CD1c-positive myeloid dendritic cell (primary cell): ENCODE measurements at regions not wholly inside any gene's neighbourhood (a gene's known extent, or its start where the extent isn't known, plus 50 kb on each side); places are given as distances from the start of the nearest gene placed in this dataset.

ENCODE experiments used
- DNase-seq: peaks from one replicate; pipeline ENCODE4 v3.0.0-alpha.2; 2016; ENCODE audit errors: extremely low spot score

- no peak for DNase-seq
Observed at GRCh38 chr12:115857923-115858322, 419.6 kb downstream of the MED13L start.

GRCh38 chr12:115857160-115857920 lies 420.2 kb downstream of the MED13L start:
- no peak for DNase-seq

DNA sequence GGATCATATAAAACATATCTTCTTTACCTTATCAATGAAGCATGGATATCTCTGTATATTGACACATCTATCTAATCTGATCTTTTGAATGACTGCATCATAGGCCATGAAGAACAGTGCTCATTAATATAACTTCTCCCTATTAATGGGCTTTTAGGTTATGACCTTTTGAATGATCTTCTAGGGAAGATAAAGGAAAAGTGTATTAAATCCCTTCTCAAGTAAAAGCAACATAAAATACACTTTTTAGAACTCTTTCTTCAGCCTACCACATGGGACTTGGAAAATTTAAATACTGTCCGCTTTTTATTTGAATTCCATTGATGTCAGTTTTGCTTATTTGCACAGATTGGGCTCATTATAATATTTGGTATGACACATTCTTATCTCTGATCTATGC lies 425.4 kb downstream of the MED13L start:
- no peak for DNase-seq

- DNase-seq, result no peak
Observed at GRCh38 chr12:115850957-115851356, 426.5 kb downstream of the MED13L start.

GRCh38 chr12:115849262-115849943 lies 428.1 kb downstream of the MED13L start:
- no peak for DNase-seq

DNA sequence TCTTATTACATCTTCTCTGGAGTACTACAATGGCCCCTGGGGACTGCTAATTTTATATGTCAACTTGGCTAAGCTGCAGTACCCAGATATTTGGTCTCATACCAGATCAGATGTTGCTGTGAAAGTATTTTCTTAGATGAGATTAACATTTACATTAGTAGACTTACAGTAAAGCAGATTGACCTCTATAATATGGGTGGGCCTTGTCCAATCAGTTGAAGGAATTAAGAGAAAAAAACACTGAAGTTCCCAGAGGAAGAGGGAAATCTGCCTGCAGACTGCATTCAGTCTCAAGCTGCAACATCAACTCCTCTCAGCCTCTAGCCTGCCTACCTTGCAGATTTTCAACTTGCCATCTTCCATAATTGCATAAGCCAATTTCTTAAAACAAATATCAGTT lies 430.1 kb downstream of the MED13L start:
- DNase-seq, result no peak

- DNase-seq, result no peak
Observed at GRCh38 chr12:115846516-115846915, 431.0 kb downstream of the MED13L start.

DNA sequence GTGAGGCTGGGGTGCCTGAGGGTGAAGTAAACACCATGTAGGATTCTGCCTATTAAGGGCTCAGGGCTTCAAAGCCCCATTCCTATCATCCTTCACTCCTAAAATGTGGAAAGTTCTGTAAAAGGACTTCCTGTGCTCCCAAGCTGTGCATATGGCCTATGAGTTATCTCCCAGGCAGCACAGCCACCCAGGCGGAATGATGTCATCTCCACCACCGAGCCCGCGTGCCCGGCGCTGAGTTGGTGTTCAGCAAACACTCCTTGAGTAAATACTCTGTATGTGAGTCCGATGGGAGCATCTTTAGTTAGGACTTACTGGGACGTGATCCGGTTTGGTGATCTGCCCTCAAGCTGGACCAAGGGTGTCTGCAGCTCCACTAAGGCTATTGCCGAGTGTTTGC lies 437.3 kb downstream of the MED13L start:
- no peak for DNase-seq

DNA sequence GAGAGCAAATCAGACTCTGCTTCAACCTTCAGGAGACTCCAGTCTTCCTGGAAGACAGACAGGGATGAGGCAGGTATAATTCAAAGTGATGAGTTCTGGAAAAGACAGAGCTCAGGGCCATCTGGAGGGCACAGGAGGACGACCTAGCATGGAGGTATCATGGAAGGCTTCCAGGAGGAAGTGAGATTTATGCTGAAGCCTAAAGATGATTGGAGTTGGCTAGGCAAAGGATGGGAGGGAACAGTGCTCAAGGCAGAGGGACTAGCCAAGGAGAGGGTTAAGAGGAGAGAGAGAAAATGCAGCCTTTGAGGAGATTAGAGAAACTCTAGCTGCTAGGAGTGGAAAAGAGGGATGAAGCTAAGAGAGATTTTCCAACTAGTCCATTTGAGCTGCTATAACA lies 438.5 kb downstream of the MED13L start:
- DNase-seq, result no peak

DNA sequence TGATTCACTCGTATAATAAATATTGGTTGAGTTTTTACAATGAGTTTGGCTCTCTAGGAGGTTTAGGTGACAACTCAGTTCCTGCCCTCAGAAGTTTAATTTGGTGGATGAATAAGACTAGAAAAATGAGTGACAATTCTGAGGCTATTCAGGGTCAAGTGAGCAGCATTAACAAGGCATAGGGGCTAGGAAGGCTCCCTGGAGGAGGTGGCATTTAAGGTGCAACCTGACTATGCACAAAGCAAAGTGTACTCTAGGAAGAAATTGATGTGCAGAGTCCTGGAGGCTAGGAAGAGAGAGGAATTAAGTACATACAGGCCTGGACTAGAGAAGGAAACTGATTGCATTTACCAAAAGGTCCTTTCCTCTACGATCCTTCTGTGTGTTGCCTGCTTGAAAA lies 440.3 kb downstream of the MED13L start:
- DNase-seq, result no peak

DNA sequence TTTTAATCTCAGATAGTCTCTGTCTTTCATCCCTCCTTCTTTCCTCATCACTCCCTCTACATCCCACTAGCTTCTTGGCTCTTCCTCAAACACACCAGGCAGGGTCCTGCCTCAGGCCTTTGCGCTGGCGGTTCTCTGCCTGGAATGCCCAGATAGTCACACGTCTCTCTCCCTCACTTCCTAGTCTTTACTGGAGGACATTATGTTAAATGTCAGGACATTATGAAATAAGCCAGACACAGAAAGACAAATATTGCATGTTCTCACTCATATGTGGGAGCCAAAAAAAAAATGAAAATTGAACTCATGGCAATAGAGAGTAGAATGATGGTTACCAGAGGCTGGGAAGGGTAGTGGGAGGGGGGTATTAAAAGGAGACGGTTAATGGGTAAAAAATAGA lies 442.0 kb downstream of the MED13L start:
- DNase-seq, result no peak

DNA sequence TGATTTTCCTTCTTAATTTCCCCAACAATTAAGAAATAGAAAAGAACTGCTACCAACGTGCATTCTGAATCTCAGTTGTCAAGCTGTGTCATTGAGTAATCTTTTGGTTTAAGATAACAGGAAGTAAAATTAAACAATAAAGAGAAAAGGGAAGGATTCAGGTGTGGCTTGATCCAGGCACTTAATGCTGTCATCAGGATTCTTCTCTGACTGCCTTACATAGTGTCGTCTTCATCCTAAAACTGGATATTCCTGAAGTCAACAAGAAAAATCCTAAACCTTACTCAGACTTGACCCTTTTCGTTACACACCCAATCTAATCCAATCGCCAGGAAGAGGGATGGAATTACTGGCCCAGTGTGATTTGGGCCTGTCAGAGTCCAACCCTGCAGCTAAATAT lies 443.8 kb downstream of the MED13L start:
- no peak for DNase-seq

DNA sequence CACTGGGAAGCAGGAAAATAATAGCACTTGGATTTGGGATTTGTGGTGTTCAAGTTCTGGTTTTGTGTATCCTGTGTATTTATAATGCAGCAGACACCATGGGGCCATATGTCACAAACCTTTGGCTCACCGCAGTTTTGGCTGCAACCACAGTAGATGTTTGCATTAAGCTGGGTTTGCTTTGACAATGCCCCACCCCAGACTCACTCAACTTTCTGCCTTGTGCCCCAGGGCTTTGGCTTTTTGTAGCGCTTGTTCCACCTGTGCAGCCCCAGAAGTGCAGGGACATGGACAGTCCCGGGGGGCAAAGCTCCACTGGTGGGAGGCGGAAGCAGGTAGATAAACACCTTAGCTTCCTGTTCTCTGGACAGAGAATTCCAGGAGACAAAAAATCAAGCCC lies 446.9 kb downstream of the MED13L start:
- DNase-seq, result no peak

- no peak for DNase-seq
Observed at GRCh38 chr12:115830070-115830469, 447.4 kb downstream of the MED13L start.

- DNase-seq, result no peak
Observed at GRCh38 chr12:115828168-115828567, 449.3 kb downstream of the MED13L start.

DNA sequence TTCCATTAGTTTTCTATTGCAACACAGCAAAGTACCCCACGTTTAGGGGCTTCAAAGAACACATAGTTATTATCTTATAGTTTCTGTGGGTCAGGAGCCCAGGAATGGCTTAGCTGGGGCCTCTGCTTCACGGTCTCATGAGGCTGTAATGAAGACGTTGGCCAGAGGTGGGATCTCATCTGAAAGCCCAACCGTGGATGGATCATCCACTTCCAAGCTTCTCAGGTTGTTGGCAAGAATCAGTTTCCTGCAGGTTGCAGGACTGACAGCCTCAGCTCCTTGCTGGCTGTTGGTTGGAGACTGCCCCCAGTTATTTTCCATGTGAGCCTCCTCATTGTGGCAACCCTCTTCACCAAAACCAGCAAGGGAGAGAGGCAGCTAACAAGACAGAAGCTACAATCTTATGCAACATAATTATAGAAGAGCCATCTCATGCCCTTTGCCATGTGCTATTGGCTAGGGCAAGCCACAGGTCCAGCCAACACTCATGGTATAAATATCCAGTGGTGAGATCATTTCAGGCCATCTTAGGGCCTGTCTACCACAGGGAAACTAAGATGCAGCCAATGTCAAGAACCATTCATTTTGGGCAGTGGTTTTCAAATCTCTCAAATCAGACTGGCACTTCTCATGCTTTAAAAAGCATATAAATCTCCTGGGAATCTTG lies 452.4 kb downstream of the MED13L start:
- DNase-seq, result no peak

DNA sequence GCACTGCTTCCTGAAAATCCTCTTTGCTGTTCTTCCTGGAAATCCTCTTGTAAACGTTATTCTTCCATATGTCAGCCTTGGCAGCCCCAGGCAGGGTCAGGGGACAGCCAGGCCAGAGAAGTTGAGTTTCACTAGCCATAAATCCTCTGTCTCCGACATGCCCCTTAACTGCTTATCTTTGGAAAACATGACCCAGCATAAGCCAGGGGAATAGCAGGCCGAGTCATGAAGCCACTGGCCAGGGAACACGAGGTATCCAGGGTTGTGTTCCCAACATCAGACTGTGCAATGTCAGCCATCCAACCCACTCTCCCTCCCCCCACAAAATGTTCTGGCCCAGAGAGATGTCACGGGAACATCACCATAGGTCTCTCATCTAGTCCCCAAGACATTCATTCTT lies 453.9 kb downstream of the MED13L start:
- no peak for DNase-seq

- DNase-seq, result no peak
Observed at GRCh38 chr12:115820656-115821055, 456.8 kb downstream of the MED13L start.

- DNase-seq, result no peak
Observed at GRCh38 chr12:115818973-115819372, 458.5 kb downstream of the MED13L start.

GRCh38 chr12:115817389-115817788 lies 460.1 kb downstream of the MED13L start:
- DNase-seq, result no peak

- DNase-seq, result no peak
Observed at GRCh38 chr12:115815924-115816323, 461.6 kb downstream of the MED13L start.

GRCh38 chr12:115813256-115813655 lies 464.2 kb downstream of the MED13L start:
- no peak for DNase-seq

GRCh38 chr12:115811929-115812328 lies 465.6 kb downstream of the MED13L start:
- DNase-seq, result no peak
